ENCODE measurements at regions not wholly inside any gene's neighbourhood (a gene's known extent, or its start where the extent isn't known, plus 50 kb on each side); places are given as distances from the start of the nearest gene placed in this dataset.

DNA sequence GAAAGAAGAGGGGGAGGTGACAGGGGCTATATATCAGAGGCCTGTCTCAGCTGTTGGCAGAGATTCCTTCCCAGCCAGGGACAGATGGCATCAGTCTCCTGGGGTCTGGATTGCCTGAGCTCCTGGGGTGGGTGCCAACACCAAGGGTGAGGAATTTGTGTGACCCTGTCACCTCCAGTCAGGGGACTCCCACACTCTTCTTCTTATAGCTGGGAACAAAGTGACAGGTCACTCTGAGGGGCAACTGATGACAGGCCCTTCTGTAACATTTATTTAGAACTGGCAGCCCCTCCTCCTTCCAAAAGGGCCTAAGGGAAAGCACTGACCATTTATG lies 53.7 kb upstream of the DUSP5 start:
- no peak for TF ChIP-seq CTCF (IDR thresholded peaks at IDR 0.05; ENCODE audit: low read depth, low read length, missing control alignments)
- DNase-seq (ENCODE audit: low read depth): no peak
- no peak overlapping the region for H3K4me3 ChIP-seq (ENCODE audit: low read depth, low read length)

DNA sequence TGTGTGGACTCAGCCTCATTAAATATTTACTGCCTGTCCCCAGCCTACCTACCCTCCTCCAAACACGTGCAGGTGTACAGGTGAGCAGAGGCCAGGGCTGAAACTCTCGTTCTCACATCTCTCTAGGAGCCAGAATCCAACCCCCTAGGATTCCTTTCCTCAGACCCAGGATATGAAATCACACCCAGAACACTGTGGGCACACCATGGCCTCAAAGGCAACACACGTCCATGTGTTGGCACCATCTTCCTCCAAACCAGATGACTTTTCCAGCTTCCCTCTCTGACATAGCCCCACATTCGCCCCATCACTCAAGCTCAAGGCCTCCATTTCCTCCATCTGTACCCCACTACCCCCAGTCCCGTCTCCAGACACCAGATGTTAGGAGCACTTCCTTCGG lies 51.8 kb upstream of the DUSP5 start:
- no peak for DNase-seq (ENCODE audit: low read depth)
- TF ChIP-seq CTCF (IDR thresholded peaks at IDR 0.05; ENCODE audit: low read depth, low read length, missing control alignments): no peak
- H3K4me3 ChIP-seq (ENCODE audit: low read depth, low read length): no peak overlapping the region

DNA sequence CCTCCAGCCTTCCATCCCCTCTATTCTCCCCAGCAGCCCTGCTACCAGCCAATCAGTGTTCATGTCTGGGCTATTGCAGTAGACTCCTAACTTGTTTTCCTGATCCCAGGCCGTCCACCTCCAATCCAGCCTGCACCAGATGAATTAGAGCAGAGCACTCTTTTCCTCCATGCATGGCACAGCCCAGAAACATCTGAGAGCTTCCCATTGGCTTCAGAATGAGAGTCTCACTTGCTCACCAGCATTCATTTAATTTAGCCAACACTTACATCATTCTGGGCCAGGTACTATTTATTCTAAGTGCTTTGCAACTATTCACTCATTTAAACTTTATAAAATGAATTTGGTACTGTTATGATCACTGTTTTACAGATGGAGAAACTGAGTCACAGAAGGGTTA lies 51.4 kb upstream of the DUSP5 start:
- TF ChIP-seq CTCF (IDR thresholded peaks at IDR 0.05; ENCODE audit: low read depth, low read length, missing control alignments): no peak
- H3K4me3 ChIP-seq (ENCODE audit: low read depth, low read length): no peak overlapping the region
- DNase-seq (ENCODE audit: low read depth): no peak

- H3K4me3 ChIP-seq (ENCODE audit: low read depth, low read length): no peak overlapping the region
- no peak for DNase-seq (ENCODE audit: low read depth)
- TF ChIP-seq CTCF (IDR thresholded peaks at IDR 0.05; ENCODE audit: low read depth, low read length, missing control alignments): no peak
These were observed 50.6 kb upstream of the DUSP5 start for GRCh38 chr10:110446954-110447608.

DNA sequence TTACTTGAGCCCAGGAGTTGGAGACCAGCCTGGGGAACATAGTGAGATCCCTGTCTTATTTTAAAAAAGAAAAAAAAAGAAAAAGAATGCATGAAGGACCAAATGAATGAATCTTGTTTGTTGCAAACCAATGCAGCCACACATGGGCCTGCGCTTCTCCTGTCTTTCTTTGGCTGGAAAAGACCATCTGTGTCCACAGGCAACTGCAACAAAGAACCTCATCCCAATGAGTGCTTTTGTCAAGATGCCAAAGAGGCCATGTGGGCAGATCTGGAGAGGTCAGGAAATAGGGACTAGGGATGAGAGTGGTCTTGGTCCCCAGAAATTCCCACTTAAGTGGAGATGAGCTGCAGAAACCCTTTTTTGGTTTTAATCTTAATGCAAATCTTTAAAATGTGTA lies 49.8 kb upstream of the DUSP5 start:
- no peak for DNase-seq (ENCODE audit: low read depth)
- no peak overlapping the region for H3K4me3 ChIP-seq (ENCODE audit: low read depth, low read length)
- no peak for TF ChIP-seq CTCF (IDR thresholded peaks at IDR 0.05; ENCODE audit: low read depth, low read length, missing control alignments)
